Astrocyte (in vitro differentiated cells and primary cell): ENCODE measurements at regions not wholly inside any gene's neighbourhood (a gene's known extent, or its start where the extent isn't known, plus 50 kb on each side); places are given as distances from the start of the nearest gene placed in this dataset.

Source experiments
- DNase-seq: peaks from one replicate; pipeline ENCODE4 v3.0.0-alpha.2; 2010; ENCODE audit warnings: low read depth
- FAIRE-seq: peaks from 2 replicates; lab custom pipeline; 2011; peaks lifted over from hg19 to GRCh38; lab: Jason Lieb, UNC
- H2AFZ ChIP-seq: 2 replicates; pipeline ENCODE4 v1.6.0; 2012; ENCODE audit warnings: low read depth, low read length, inconsistent platforms
- H3K27ac ChIP-seq: 2 replicates; pipeline ENCODE4 v1.5.1; 2011; ENCODE audit warnings: low read depth, low read length, inconsistent platforms
- H3K27me3 ChIP-seq: 2 replicates; pipeline ENCODE4 v1.6.0; 2011; ENCODE audit warnings: low read length, inconsistent platforms; ENCODE audit not compliant: insufficient read depth
- H3K36me3 ChIP-seq: 2 replicates; pipeline ENCODE4 v1.5.1; 2011; ENCODE audit warnings: low read length, inconsistent platforms; ENCODE audit not compliant: insufficient read depth
- H3K4me1 ChIP-seq: 2 replicates; pipeline ENCODE4 v1.5.1; 2011; ENCODE audit warnings: low read length, inconsistent platforms; ENCODE audit not compliant: insufficient read depth
- H3K4me2 ChIP-seq: 2 replicates; pipeline ENCODE4 v1.6.0; 2012; ENCODE audit warnings: low read length, inconsistent platforms
- H3K4me3 ChIP-seq: 2 replicates; pipeline ENCODE4 v1.5.1; 2011; ENCODE audit warnings: low read depth, mild to moderate bottlenecking, low read length, inconsistent platforms; ENCODE audit not compliant: insufficient read depth
- H3K79me2 ChIP-seq: 2 replicates; pipeline ENCODE4 v1.6.0; 2012; ENCODE audit warnings: mild to moderate bottlenecking, low read length, inconsistent platforms; ENCODE audit not compliant: insufficient read depth
- H3K9ac ChIP-seq: 2 replicates; pipeline ENCODE4 v1.6.0; 2012; ENCODE audit warnings: mild to moderate bottlenecking, low read length, inconsistent platforms
- H3K9me3 ChIP-seq: 2 replicates; pipeline ENCODE4 v1.5.1; 2012; ENCODE audit warnings: low read depth, mild to moderate bottlenecking, low read length, inconsistent platforms; ENCODE audit not compliant: insufficient read depth
- H4K20me1 ChIP-seq: 2 replicates; pipeline ENCODE4 v1.6.0; 2012; ENCODE audit warnings: low read length, inconsistent platforms; ENCODE audit not compliant: insufficient read depth
- H3K27ac Mint-ChIP-seq: one replicate; pipeline ENCODE4 v1.8.0; 2021; ENCODE audit warnings: mild to moderate bottlenecking, mixed read lengths; ENCODE audit not compliant: unreplicated experiment
- H3K27me3 Mint-ChIP-seq: one replicate; pipeline ENCODE4 v1.8.0; 2021; ENCODE audit warnings: low read depth, mixed read lengths; ENCODE audit not compliant: unreplicated experiment
- H3K36me3 Mint-ChIP-seq: one replicate; pipeline ENCODE4 v1.8.0; 2021; ENCODE audit warnings: low read depth, mixed read lengths; ENCODE audit not compliant: unreplicated experiment
- H3K4me1 Mint-ChIP-seq: one replicate; pipeline ENCODE4 v1.8.0; 2021; ENCODE audit warnings: low read depth, mixed read lengths; ENCODE audit not compliant: unreplicated experiment
- H3K4me3 Mint-ChIP-seq: one replicate; pipeline ENCODE4 v1.8.0; 2021; ENCODE audit warnings: mild to moderate bottlenecking, moderate library complexity, mixed read lengths; ENCODE audit not compliant: unreplicated experiment
- H3K9me3 Mint-ChIP-seq: one replicate; pipeline ENCODE4 v1.8.0; 2021; ENCODE audit warnings: mild to moderate bottlenecking, mixed read lengths; ENCODE audit not compliant: unreplicated experiment
- CTCF ChIP-seq: IDR thresholded peaks from 2 replicates; pipeline ENCODE4 v1.5.1; 2011; ENCODE audit warnings: low read depth, mild to moderate bottlenecking, inconsistent platforms, low read length, moderate library complexity; ENCODE audit not compliant: insufficient read depth
- EZH2 ChIP-seq: IDR thresholded peaks from 2 replicates; pipeline ENCODE4 v1.6.1; 2012; ENCODE audit warnings: mild to moderate bottlenecking, low read length, inconsistent platforms; ENCODE audit not compliant: insufficient read depth

DNA sequence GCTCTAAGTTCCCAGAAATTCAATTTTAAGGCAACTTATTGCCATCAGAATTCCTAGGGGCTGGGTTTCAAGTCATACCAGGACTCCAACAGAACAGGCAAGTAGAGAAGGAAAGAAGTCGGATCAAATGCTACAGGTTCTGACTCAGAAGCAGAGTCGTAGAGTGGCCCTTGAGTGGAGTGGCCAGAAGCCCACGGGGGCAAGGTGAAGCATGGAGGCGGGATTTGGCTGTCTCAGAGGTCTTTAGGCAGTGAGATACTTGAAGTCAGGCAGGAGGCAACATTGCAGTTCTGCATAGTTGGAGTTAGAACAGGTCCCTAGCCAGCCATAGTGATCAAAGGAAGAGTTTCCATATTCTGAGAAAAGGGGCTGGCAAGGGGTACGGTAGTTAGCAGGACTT lies 111.6 kb downstream of the NHLRC3 start:
- H3K27me3 Mint-ChIP-seq = no peaks in the 10 kb centered on the region
- FAIRE-seq = no peak

DNA sequence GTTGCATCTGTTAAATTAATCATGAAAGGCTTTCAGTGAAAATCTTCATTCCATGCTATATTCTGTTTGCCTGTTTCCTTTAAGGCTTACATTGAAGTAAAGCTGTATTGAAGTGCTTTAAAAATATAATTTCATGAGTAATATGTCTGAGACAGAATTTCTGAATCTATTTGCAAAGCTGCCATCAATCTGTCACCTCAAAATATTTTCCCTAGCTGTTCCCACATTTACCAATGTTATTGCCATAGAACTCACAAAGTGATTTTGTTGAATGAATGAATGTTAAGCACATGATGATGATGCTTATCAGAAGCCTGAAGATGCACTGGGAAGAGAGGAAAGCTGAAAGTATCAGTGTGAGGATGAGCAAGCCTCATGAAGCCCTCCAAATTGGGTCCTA lies 115.8 kb downstream of the NHLRC3 start:
- Histone ChIP-seq H3K27me3 (peaks cover 6% of the 10 kb centered on the region), H3K4me1 (no peaks in the 10 kb centered on the region), H3K36me3 (no peaks in the 10 kb centered on the region), H3K4me2 (no peak overlapping the region), H3K79me2 (no peaks in the 10 kb centered on the region), H3K9ac (no peak overlapping the region), H3K27ac (no peak overlapping the region), H2AFZ (no peak overlapping the region), H4K20me1 (no peaks in the 10 kb centered on the region), H3K9me3 (no peaks in the 10 kb centered on the region), H3K4me3 (no peak overlapping the region)
- Mint-ChIP-seq H3K27me3 (peaks cover 4% of the 10 kb centered on the region), H3K9me3 (peaks cover 4% of the 10 kb centered on the region), H3K4me3 (no peak overlapping the region), H3K27ac (no peak overlapping the region), H3K36me3 (no peaks in the 10 kb centered on the region), H3K4me1 (peaks cover 4% of the 10 kb centered on the region)
- DNase-seq (no peak), FAIRE-seq (no peak)
- TF ChIP-seq EZH2 (no peak), CTCF (no peak)

More for the DNA sequence above, 111.6 kb downstream of the NHLRC3 start:
- H3K4me3 ChIP-seq = no peak overlapping the region
- peak overlapping the region; percentile 14 for H3K27ac Mint-ChIP-seq
- no peak for DNase-seq
- no peaks in the 10 kb centered on the region for H3K79me2 ChIP-seq
- H3K36me3 Mint-ChIP-seq = no peaks in the 10 kb centered on the region
- no peak overlapping the region for H3K9ac ChIP-seq
- H3K36me3 ChIP-seq = no peaks in the 10 kb centered on the region
- no peaks in the 10 kb centered on the region for H4K20me1 ChIP-seq
- H3K9me3 ChIP-seq = no peaks in the 10 kb centered on the region
- H3K9me3 Mint-ChIP-seq = peaks cover 4% of the 10 kb centered on the region
- H3K4me1 Mint-ChIP-seq = peaks cover 9% of the 10 kb centered on the region
- no peaks in the 10 kb centered on the region for H3K4me1 ChIP-seq
- TF ChIP-seq CTCF (no peak), EZH2 (no peak)
- no peak overlapping the region for H3K4me3 Mint-ChIP-seq
- no peak overlapping the region for H3K27ac ChIP-seq
- H2AFZ ChIP-seq = no peak overlapping the region
- no peak overlapping the region for H3K4me2 ChIP-seq
- H3K27me3 ChIP-seq = peaks cover 18% of the 10 kb centered on the region

- no peaks in the 10 kb centered on the region for H3K36me3 ChIP-seq
- FAIRE-seq = no peak
- Mint-ChIP-seq H3K9me3 (no peaks in the 10 kb centered on the region), H3K4me3 (no peak overlapping the region), H3K27me3 (peaks cover 6% of the 10 kb centered on the region), H3K27ac (no peak overlapping the region), H3K36me3 (no peaks in the 10 kb centered on the region), H3K4me1 (no peaks in the 10 kb centered on the region)
- no peak overlapping the region for H3K27ac ChIP-seq
- no peak overlapping the region for H3K4me2 ChIP-seq
- peaks cover 3% of the 10 kb centered on the region for H3K27me3 ChIP-seq
- H3K9ac ChIP-seq = no peak overlapping the region
- no peak overlapping the region for H2AFZ ChIP-seq
- H3K4me3 ChIP-seq = no peak overlapping the region
- TF ChIP-seq EZH2 = no peak
- TF ChIP-seq CTCF = no peak
- no peaks in the 10 kb centered on the region for H3K4me1 ChIP-seq
- no peaks in the 10 kb centered on the region for H3K9me3 ChIP-seq
- no peak for DNase-seq
- H4K20me1 ChIP-seq = no peaks in the 10 kb centered on the region
- H3K79me2 ChIP-seq = no peaks in the 10 kb centered on the region
Observed at GRCh38 chr13:39159393-39159792, 121.1 kb downstream of the NHLRC3 start.
